H1 (cell line): ENCODE measurements at regions not wholly inside any gene's neighbourhood (a gene's known extent, or its start where the extent isn't known, plus 50 kb on each side); places are given as distances from the start of the nearest gene placed in this dataset.

Experiments
- ASH2L ChIP-seq: fragments of 200-600, 300-600 bp; sonication (generic); IDR thresholded peaks from one replicate; pipeline ENCODE4 v1.7.1; 2017; ENCODE audit warnings: low read length

GRCh38 chr5:165521816-165522610 is 2016.6 kb downstream of the MAT2B start (continued):
- TF ChIP-seq ASH2L = no peak
